Hypothalamus (tissue), 51 donors: ENCODE measurements at regions not wholly inside any gene's neighbourhood (a gene's known extent, or its start where the extent isn't known, plus 50 kb on each side); places are given as distances from the start of the nearest gene placed in this dataset.
A peak's percentile ranks its signal among the peaks of the same experiment; 100 is the strongest.

Experiments used
- DNase-seq, 51 donors: peaks; one replicate each; lab custom pipeline; 2025; lab: John Stamatoyannopoulos, UW

- no peak for DNase-seq
Measured at GRCh38 chr7:145313551-145313950, 477.7 kb upstream of the TPK1 start.

GRCh38 chr7:145293754-145294153, 457.9 kb upstream of the TPK1 start:
- DNase-seq: no peak

DNA sequence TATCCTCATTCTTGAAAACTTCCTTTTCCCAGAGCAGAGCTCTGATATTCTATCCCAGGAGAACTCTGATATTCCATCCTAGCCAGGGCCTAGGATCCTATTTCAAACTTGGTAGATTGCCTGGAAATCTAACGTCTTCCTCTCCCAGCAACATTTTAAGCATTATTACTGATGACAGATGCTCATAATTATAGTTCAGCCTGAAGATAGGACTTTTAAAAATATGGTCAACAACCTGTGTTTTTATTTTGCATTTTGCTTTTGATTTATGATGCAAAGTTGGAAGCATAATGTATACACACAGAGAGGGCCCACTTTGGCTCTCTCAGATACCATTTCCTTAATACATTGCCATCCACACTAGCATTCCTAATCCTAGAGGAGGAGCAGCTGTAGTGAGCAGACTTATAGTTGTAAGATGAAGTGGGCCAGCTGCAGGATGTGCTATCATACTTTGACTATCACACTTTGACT, 457.4 kb upstream of the TPK1 start:
- no peak for DNase-seq

- DNase-seq: no peak
Measured at GRCh38 chr7:145289384-145289783, 453.5 kb upstream of the TPK1 start.

GRCh38 chr7:145276118-145276517, 440.3 kb upstream of the TPK1 start:
- no peak for DNase-seq

DNA sequence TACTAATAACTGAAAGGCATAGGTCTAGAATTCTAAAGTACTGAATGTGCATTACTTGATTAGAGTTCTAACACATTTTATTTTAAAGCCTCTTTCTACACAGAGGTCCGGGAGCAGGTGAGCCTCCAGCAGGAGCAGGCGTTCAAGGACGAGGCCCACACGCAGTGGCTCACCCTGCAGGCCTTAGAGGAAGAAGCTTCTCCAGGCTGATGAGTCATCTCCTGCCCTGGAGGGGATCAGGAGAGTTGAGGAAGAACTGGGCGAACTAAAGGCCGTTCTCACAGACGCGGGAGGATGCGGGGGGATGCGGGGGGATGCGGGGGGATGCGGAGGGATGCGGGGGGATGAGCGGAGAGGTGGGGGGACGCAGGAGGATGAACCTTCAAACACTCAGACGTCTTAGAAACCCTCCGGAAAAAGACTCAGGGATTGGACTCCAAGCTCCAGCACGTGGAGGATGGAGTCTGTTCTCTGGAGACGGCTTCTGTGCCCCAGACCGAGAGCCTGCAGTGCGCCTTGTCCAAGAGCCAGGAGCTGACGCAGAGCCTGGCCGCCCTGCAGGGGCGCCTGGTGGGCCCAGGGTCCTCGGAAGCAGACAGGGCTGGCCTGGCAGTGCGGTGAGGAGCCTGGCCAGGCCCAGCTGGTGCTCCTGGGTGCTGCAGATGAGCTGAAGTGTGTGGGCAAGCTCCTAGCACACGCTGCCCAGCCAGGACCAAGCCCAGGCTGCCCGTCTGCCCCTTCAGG, 433.7 kb upstream of the TPK1 start:
- no peak for DNase-seq

- DNase-seq: no peak
Measured at GRCh38 chr7:145265180-145265579, 429.3 kb upstream of the TPK1 start.

GRCh38 chr7:145263886-145264285, 428.0 kb upstream of the TPK1 start:
- no peak for DNase-seq

- DNase-seq: no peak
Measured at GRCh38 chr7:145252031-145252430, 416.2 kb upstream of the TPK1 start.

DNA sequence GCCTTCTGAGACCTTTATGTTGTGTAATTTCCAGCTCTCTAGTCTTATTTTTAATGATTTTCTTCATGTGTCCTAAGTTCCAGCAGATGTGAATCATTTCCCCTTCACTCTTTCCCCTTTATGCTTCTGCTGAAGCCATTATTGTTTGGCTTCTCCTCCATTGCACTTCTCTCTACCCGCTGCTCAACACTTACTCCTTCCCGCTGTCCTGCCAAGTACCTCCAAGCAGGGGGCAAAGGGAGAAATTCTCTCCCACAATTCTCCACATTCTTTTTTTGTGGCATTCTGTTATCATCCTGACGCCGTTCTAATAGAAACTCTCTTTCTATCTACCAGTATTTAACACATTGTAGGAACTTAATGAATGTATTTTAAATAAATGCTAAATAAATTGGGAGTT, 388.9 kb upstream of the TPK1 start:
- DNase-seq: no peak

GRCh38 chr7:145219461-145219860, 383.6 kb upstream of the TPK1 start:
- no peak for DNase-seq

GRCh38 chr7:145216866-145217265, 381.0 kb upstream of the TPK1 start:
- DNase-seq: no peak

- peak in 20 of 51 donors; percentile 1 to 55 (median 17) for DNase-seq
Measured at GRCh38 chr7:145212050-145212449, 376.2 kb upstream of the TPK1 start.

DNA sequence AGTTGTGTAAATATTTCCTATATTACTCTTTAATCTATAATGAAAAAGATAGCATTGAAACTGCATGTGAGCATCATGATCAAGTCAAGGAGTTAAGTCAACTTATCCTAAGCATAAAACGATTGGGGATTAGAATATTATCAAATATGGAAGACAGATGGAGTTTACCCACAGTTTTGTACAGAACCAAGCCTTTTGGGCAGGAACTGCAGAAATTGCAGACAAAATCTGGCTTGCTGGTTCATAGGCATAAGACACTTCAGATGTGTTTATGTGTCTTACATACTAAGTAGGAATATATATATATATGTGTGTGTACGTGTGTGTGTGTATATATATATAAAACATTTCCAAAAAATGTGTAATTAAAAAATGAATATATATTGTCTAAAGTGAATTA, 375.4 kb upstream of the TPK1 start:
- no peak for DNase-seq

DNA sequence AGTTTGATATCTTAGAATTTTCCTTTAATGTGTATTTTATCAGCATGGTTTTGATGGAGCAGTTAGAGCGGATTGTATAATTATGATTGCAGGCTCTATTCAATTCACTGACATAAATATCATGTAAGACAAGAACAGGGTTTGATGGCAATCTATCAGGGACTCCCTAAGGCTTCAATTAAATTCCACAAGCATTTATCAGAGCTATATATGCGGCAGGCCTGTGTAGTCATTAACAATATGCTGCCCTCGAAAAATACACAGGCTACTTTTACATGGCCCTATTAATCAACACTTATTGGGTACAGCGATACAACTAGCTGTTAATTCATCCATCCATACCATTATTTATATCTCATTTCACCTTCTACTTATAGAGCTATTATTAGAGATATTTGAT, 358.1 kb upstream of the TPK1 start:
- no peak for DNase-seq

DNA sequence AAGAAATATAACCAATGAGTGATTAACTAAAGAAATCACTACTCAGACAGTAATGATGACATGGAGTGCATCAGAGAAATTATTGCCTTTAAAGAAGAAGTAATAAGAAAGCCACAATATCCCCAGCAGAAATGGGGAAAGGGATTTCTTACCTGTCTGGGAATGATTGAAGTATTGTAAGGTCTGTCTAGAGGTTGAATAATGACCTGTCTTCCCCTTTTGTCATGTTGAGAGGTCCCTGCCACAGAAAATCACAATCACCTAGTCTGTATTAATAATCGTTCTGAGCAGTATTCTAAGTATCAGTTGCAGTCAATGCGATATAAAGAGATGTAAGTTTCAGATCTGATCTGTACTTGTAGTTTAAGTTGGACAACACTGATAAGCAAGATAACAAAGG, 349.1 kb upstream of the TPK1 start:
- no peak for DNase-seq

DNA sequence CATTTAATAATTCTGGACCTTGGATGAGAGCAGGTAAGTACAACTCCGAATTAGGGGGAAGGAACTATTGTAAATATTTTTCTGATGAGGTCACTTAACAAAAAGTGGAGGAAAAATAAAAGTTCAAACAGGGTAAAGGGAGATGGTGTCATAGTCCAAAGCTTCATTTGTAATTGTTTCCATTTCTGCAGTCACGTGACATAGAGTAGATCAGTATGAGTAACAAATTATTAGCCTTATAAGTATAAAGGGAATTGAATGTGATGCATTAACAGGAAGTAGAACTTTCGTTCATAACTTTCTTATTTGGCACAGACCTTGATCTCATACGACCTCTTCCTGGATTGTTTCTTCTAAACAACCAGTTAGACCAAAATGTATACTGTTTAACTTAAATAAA, 347.2 kb upstream of the TPK1 start:
- DNase-seq: no peak

- no peak for DNase-seq
Measured at GRCh38 chr7:145175366-145175765, 339.5 kb upstream of the TPK1 start.

DNA sequence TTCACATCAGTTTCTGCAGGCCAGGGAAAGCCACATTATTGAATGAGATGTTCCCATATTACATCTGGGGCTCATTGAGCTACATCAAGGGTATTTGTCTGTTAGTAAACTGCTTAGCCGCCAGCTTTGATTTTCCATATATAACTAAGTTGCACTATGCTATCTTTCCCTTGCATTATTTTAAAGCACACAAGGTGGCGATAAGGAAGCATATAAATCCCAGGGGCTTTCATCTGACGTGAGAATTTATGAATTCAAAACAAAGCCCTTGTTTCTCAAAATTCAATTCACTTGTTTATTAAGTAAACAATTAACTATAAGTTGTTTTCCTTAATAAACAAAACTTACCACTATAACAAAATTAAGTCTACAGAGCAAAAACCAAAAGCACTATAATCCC, 334.1 kb upstream of the TPK1 start:
- no peak for DNase-seq

GRCh38 chr7:145168879-145169278, 333.0 kb upstream of the TPK1 start:
- peak in 1 of 51 donors; percentile 3 for DNase-seq

- peak in 1 of 51 donors; percentile 7 for DNase-seq
Measured at GRCh38 chr7:145168427-145168826, 332.6 kb upstream of the TPK1 start.

DNA sequence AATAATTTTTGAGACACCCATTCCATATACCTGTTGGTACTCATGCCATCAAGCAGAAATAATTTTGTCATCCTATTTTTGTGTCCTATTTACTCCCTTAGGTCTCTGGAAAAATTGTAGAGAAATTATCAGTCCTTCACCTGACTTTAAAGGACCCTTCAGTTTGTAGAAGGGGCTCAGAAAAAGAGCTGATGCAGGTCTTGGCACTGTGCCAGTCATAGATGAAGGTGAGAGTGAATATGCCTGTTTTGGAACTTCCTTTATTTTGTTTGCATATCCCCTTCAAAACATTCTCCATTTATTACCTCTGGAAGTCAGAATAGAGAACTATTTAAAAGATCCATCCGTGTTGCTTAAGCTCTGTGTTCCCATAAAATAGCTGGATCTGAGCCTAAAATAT, 321.0 kb upstream of the TPK1 start:
- DNase-seq: no peak

- no peak for DNase-seq
Measured at GRCh38 chr7:145152589-145152988, 316.7 kb upstream of the TPK1 start.
